MM.1S (cell line): ENCODE measurements at regions not wholly inside any gene's neighbourhood (a gene's known extent, or its start where the extent isn't known, plus 50 kb on each side); places are given as distances from the start of the nearest gene placed in this dataset.

Source experiments
- EZH2 ChIP-seq: fragments of 300-600 bp; sonication (generic); optimal IDR thresholded peaks from 2 replicates; pipeline ENCODE3; 2017; ENCODE audit warnings: low read depth, mild to moderate bottlenecking, antibody characterized with exemption, low read length, mixed read lengths
- TF ChIP-seq, protein P1 (sequence below): fragments of 300-600 bp; sonication (generic); IDR thresholded peaks from 2 replicates; pipeline ENCODE4 v1.5.1; 2016; ENCODE audit warnings: antibody characterized with exemption, low read length, mixed read lengths

DNA sequence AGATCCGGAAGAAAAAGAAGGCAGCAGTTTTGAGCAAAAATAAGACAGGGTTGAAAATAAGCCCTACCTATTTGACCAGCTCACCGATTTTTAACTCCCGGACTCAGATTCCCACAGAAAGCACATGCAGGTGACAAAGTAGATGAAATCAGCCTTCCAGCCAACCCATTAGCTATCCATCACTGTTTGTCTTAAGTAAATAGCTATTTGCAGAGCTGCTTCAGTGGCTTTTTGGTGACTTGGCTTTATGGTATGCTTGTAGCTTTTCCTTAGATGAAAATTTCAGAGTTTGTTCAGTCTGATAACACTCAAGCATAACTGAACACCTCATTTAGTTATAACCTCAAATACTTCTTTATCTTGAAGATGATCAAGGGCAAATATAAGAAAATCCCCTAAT is 192.6 kb downstream of the HIPK3 start:
- TF ChIP-seq, protein P1, sequence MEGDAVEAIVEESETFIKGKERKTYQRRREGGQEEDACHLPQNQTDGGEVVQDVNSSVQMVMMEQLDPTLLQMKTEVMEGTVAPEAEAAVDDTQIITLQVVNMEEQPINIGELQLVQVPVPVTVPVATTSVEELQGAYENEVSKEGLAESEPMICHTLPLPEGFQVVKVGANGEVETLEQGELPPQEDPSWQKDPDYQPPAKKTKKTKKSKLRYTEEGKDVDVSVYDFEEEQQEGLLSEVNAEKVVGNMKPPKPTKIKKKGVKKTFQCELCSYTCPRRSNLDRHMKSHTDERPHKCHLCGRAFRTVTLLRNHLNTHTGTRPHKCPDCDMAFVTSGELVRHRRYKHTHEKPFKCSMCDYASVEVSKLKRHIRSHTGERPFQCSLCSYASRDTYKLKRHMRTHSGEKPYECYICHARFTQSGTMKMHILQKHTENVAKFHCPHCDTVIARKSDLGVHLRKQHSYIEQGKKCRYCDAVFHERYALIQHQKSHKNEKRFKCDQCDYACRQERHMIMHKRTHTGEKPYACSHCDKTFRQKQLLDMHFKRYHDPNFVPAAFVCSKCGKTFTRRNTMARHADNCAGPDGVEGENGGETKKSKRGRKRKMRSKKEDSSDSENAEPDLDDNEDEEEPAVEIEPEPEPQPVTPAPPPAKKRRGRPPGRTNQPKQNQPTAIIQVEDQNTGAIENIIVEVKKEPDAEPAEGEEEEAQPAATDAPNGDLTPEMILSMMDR = no peak
- no peak for TF ChIP-seq EZH2
